Lung (tissue), 11 donors: ENCODE measurements at regions not wholly inside any gene's neighbourhood (a gene's known extent, or its start where the extent isn't known, plus 50 kb on each side); places are given as distances from the start of the nearest gene placed in this dataset.

Source experiments
- ATAC-seq: fragments of 200-7000 bp; cut with Tn5 transposase; one replicate; pipeline ENCODE4 v1.9.1; 2020; ENCODE audit warnings: moderate number of reproducible peaks; ENCODE audit not compliant: insufficient read depth, low FRiP score
- DNase-seq, 3 donors: peaks; one replicate each; pipeline ENCODE4 v3.0.0-alpha.2; 2013 to 2017
- H3K27ac ChIP-seq, 2 donors: one replicate each; pipeline ENCODE4 v1.5.1; 2013; ENCODE audit warnings: mild to moderate bottlenecking in 2 of 2, moderate library complexity in 2 of 2, control low read depth in 1 of 2, inconsistent platforms in 1 of 2, low read depth in 1 of 2, low read length in 1 of 2
- H3K27me3 ChIP-seq, 3 donors: one replicate each; pipeline ENCODE4 v1.5.1; 2013; ENCODE audit warnings: low read length in 2 of 3; ENCODE audit not compliant: control insufficient read depth in 3 of 3, insufficient read depth in 3 of 3
- H3K36me3 ChIP-seq, 4 donors: one replicate each; pipeline ENCODE4 v1.5.1; 2013; ENCODE audit warnings: low read length in 4 of 4, mild to moderate bottlenecking in 1 of 4, moderate library complexity in 1 of 4; ENCODE audit not compliant: control insufficient read depth in 4 of 4, insufficient read depth in 4 of 4
- H3K4me1 ChIP-seq, 5 donors: one replicate each; pipeline ENCODE4 v1.5.1; 2013; ENCODE audit warnings: low read length in 5 of 5, mild to moderate bottlenecking in 2 of 5, moderate library complexity in 1 of 5; ENCODE audit not compliant: control insufficient read depth in 5 of 5, insufficient read depth in 5 of 5
- H3K4me3 ChIP-seq: one replicate; pipeline ENCODE4 v1.5.1; 2013; ENCODE audit warnings: mild to moderate bottlenecking, control low read depth, moderate library complexity
- H3K9ac ChIP-seq, 2 donors: one replicate each; pipeline ENCODE4 v1.5.1; 2013; ENCODE audit warnings: low read length in 2 of 2, control low read depth in 1 of 2; ENCODE audit not compliant: insufficient read depth in 1 of 2
- H3K9me3 ChIP-seq, 4 donors: one replicate each; pipeline ENCODE4 v1.5.1; 2013; ENCODE audit warnings: low read length in 3 of 4, mild to moderate bottlenecking in 1 of 4, moderate library complexity in 1 of 4; ENCODE audit not compliant: control insufficient read depth in 4 of 4, insufficient read depth in 3 of 4
- WGBS, 2 donors: extraction: QIAGEN DNeasy Blood & Tissue Kit; methylation state at CpG; one replicate each; pipeline ENCODE4 v1.1.7; 2013; 5-methylcytosine and 5-hydroxymethylcytosine counted together
- TF ChIP-seq, protein P1 (sequence below): IDR thresholded peaks from 2 replicates; pipeline ENCODE4 v1.5.1; 2012; ENCODE audit warnings: mild to moderate bottlenecking; ENCODE audit errors: control extremely low read depth, extremely low read depth
- donor health status: control.
- donor health status: control.
- donor health status: Bipolar disorder and iron deficiency.
- donor health status: healthy.
- donor health status: DM: yes; HTN: yes; CAD: no.

GRCh38 chr14:54338696-54339317 is 58.0 kb upstream of the CDKN3 start:
- TF ChIP-seq, protein P1, sequence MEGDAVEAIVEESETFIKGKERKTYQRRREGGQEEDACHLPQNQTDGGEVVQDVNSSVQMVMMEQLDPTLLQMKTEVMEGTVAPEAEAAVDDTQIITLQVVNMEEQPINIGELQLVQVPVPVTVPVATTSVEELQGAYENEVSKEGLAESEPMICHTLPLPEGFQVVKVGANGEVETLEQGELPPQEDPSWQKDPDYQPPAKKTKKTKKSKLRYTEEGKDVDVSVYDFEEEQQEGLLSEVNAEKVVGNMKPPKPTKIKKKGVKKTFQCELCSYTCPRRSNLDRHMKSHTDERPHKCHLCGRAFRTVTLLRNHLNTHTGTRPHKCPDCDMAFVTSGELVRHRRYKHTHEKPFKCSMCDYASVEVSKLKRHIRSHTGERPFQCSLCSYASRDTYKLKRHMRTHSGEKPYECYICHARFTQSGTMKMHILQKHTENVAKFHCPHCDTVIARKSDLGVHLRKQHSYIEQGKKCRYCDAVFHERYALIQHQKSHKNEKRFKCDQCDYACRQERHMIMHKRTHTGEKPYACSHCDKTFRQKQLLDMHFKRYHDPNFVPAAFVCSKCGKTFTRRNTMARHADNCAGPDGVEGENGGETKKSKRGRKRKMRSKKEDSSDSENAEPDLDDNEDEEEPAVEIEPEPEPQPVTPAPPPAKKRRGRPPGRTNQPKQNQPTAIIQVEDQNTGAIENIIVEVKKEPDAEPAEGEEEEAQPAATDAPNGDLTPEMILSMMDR: no peak
- DNase-seq (peak; percentile 43 to 84 (median 76)), ATAC-seq (no peak)
- Histone ChIP-seq H3K4me3 (no peak overlapping the region), H3K9me3 (no peaks in the 10 kb centered on the region), H3K4me1 (peaks cover 0 to 12% (median 0%) of the 10 kb centered on the region in 5 donors), H3K27ac (no peak overlapping the region), H3K36me3 (no peaks in the 10 kb centered on the region), H3K9ac (no peak overlapping the region), H3K27me3 (no peaks in the 10 kb centered on the region)
- WGBS, 2 donors: 48 to 57% methylated on average over 6 of the region's 6 CpGs

DNA sequence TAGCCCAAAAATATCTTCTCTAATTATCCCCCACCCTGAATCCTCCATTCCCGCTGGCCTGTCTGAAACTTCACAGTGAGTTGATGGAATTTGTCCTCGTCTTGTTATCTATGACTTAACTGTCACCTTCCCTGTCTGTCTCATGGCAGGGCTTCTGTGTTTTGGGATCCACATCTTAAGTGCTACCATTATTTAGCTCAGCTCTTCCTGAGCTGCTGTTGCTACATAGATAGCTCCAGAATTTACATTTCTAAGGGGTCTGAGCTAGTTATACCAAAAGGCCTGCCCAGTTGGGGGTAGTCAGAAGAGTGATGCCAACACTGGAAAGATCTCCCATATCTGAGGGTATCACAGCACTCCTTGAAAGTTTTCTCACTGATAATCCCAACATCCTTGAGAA is 57.0 kb upstream of the CDKN3 start:
- Histone ChIP-seq H3K36me3 (no peaks in the 10 kb centered on the region), H3K27me3 (no peaks in the 10 kb centered on the region), H3K4me3 (no peak overlapping the region), H3K4me1 (peaks cover 0 to 20% (median 0%) of the 10 kb centered on the region in 5 donors), H3K9me3 (no peaks in the 10 kb centered on the region), H3K9ac (no peak overlapping the region), H3K27ac (no peak overlapping the region)
- WGBS, 2 donors: 84 to 98% methylated on average over 2 of the region's 2 CpGs
- TF ChIP-seq, protein P1: no peak
- no peak for ATAC-seq
- DNase-seq: no peak

DNA sequence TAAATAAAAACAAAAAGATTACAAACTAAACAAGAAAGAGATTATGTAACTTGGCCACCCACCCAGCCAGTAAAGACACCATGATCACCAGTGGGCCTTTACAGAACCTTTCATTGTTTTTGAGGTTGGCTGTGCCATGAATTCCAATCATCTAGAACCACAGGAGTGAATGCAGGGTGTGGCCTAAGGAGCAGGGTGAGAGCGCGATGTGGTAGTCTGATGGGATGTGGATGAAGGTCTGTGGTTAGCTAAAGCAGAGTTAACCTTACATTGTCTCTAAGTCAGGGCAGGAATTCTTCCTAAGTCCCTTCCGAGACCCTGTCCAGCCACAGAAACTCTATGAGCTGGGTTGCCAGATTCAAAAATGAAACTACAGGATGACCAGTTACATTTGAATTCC is 54.0 kb upstream of the CDKN3 start:
- H3K36me3 ChIP-seq: no peaks in the 10 kb centered on the region
- no peaks in the 10 kb centered on the region for H3K27me3 ChIP-seq
- DNase-seq (no peak), ATAC-seq (no peak)
- no peak overlapping the region for H3K27ac ChIP-seq
- TF ChIP-seq, protein P1: no peak
- no peaks in the 10 kb centered on the region for H3K9me3 ChIP-seq
- H3K4me3 ChIP-seq: no peak overlapping the region
- H3K9ac ChIP-seq: no peak overlapping the region
- peaks cover 0 to 20% (median 0%) of the 10 kb centered on the region in 5 donors for H3K4me1 ChIP-seq
- 92 to 94% methylated on average over 3 of the region's 3 CpGs for WGBS, 2 donors
